ENCODE measurements at regions not wholly inside any gene's neighbourhood (a gene's known extent, or its start where the extent isn't known, plus 50 kb on each side); places are given as distances from the start of the nearest gene placed in this dataset.
A peak's percentile ranks its signal among the peaks of the same experiment; 100 is the strongest.

GRCh38 chr4:154088741-154089140 lies 299.9 kb upstream of the SFRP2 start:
- no peak overlapping the region for H3K27ac Mint-ChIP-seq
- no peak overlapping the region for H3K4me3 Mint-ChIP-seq
- H3K36me3 Mint-ChIP-seq (ENCODE audit: low read depth), result no peaks in the 10 kb centered on the region

DNA sequence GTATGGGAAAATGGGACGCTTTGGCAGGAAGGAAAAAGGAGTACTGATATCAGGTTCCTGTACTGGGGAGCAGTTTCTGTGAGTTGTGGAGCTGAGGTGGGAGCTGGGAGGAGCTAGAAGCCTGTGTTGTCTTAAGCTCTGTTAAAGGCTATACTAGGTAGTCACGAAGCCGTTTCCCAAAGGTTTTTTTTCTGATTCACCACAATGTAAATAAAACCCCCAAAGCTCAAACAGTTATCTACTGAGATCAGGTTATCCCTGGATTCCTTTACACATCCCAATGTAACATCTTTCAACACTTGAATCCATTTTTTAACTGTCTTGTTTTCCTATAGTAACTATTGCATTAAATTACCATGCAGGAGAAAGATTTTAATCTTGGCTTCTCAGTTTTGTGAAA lies 297.4 kb upstream of the SFRP2 start:
- no peak for DNase-seq
- Mint-ChIP-seq H3K27me3 (ENCODE audit: insufficient read depth) (no peaks in the 10 kb centered on the region), H3K9me3 (no peaks in the 10 kb centered on the region), H3K4me1 (peaks cover 4% of the 10 kb centered on the region), H3K4me3 (no peak overlapping the region), H3K36me3 (ENCODE audit: low read depth) (no peaks in the 10 kb centered on the region), H3K27ac (peak overlapping the region; percentile 36)
- Histone ChIP-seq H3K27me3 (ENCODE audit: control insufficient read depth, insufficient read depth, low read length, poor library complexity, severe bottlenecking) (no peaks in the 10 kb centered on the region), H3K9ac (ENCODE audit: extremely low read depth, low read length, poor library complexity, severe bottlenecking) (no peak overlapping the region), H3K27ac (ENCODE audit: low read depth, low read length) (no peak overlapping the region), H3K9me3 (ENCODE audit: control insufficient read depth, low read length) (no peaks in the 10 kb centered on the region), H3K4me1 (ENCODE audit: control insufficient read depth, insufficient read depth, low read length) (no peaks in the 10 kb centered on the region), H3K36me3 (ENCODE audit: control insufficient read depth, insufficient read depth, low read length) (no peaks in the 10 kb centered on the region), H3K4me3 (ENCODE audit: low read length) (no peak overlapping the region)
- 49 to 62% methylated on average over 2 to 3 of the region's 3 CpGs for WGBS, 2 experiments (ENCODE audit: insufficient coverage in 1 of 2, insufficient read length in 1 of 2)
- TF ChIP-seq CTCF (conservative IDR thresholded peaks at IDR 0.05), result no peak

More at GRCh38 chr4:154088741-154089140, 299.9 kb upstream of the SFRP2 start:
- no peak overlapping the region for H3K27ac ChIP-seq (ENCODE audit: low read depth, low read length)
- Mint-ChIP-seq H3K9me3 (no peaks in the 10 kb centered on the region), H3K4me1 (peaks cover 4% of the 10 kb centered on the region), H3K27me3 (ENCODE audit: insufficient read depth) (no peaks in the 10 kb centered on the region)
- TF ChIP-seq CTCF (conservative IDR thresholded peaks at IDR 0.05), result no peak
- 80 to 91% methylated on average over 1 to 2 of the region's 2 CpGs for WGBS, 2 experiments (ENCODE audit: insufficient coverage in 1 of 2, insufficient read length in 1 of 2)
- H3K9ac ChIP-seq (ENCODE audit: extremely low read depth, low read length, poor library complexity, severe bottlenecking), result no peak overlapping the region
- H3K27me3 ChIP-seq (ENCODE audit: control insufficient read depth, insufficient read depth, low read length, poor library complexity, severe bottlenecking), result no peaks in the 10 kb centered on the region
- H3K4me3 ChIP-seq (ENCODE audit: low read length), result no peak overlapping the region
- no peak for DNase-seq
- no peaks in the 10 kb centered on the region for H3K36me3 ChIP-seq (ENCODE audit: control insufficient read depth, insufficient read depth, low read length)
- H3K9me3 ChIP-seq (ENCODE audit: control insufficient read depth, low read length), result no peaks in the 10 kb centered on the region
- no peaks in the 10 kb centered on the region for H3K4me1 ChIP-seq (ENCODE audit: control insufficient read depth, insufficient read depth, low read length)

- DNase-seq, result no peak
- peaks cover 4% of the 10 kb centered on the region for H3K4me1 Mint-ChIP-seq
- H3K27me3 Mint-ChIP-seq (ENCODE audit: insufficient read depth), result no peaks in the 10 kb centered on the region
- no peak overlapping the region for H3K9ac ChIP-seq (ENCODE audit: extremely low read depth, low read length, poor library complexity, severe bottlenecking)
- no peaks in the 10 kb centered on the region for H3K4me1 ChIP-seq (ENCODE audit: control insufficient read depth, insufficient read depth, low read length)
- no peak for TF ChIP-seq CTCF (conservative IDR thresholded peaks at IDR 0.05)
- no peak overlapping the region for H3K27ac ChIP-seq (ENCODE audit: low read depth, low read length)
- no peaks in the 10 kb centered on the region for H3K9me3 ChIP-seq (ENCODE audit: control insufficient read depth, low read length)
- no peaks in the 10 kb centered on the region for H3K27me3 ChIP-seq (ENCODE audit: control insufficient read depth, insufficient read depth, low read length, poor library complexity, severe bottlenecking)
- 81 to 100% methylated on average over 1 of the region's 1 CpG for WGBS, 2 experiments (ENCODE audit: insufficient coverage in 1 of 2, insufficient read length in 1 of 2)
- H3K4me3 ChIP-seq (ENCODE audit: low read length), result no peak overlapping the region
- no peak overlapping the region for H3K27ac Mint-ChIP-seq
- H3K9me3 Mint-ChIP-seq, result no peaks in the 10 kb centered on the region
- H3K4me3 Mint-ChIP-seq, result no peak overlapping the region
- no peaks in the 10 kb centered on the region for H3K36me3 Mint-ChIP-seq (ENCODE audit: low read depth)
- H3K36me3 ChIP-seq (ENCODE audit: control insufficient read depth, insufficient read depth, low read length), result no peaks in the 10 kb centered on the region
Measured at GRCh38 chr4:154084864-154085263, 296.0 kb upstream of the SFRP2 start.
